ENCODE measurements at regions not wholly inside any gene's neighbourhood (a gene's known extent, or its start where the extent isn't known, plus 50 kb on each side); places are given as distances from the start of the nearest gene placed in this dataset.

DNA sequence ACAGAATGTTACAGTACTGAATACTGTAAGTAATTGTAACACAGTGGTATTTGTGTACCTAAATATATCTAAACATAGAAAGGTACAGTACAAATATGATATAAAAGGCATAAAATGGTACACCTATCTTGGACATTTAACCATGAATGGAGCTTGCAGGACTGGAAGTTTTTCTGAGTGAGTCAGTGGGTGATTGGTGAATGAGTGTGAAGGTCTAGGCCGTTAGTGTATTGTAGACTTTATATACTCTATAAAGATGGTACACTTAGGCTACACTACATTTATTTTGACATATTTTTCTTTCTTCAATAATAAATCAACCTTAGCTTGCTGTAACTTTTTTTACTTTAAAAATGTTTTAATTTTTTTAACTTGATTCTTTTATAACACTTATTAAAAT, 422.5 kb upstream of the FSTL5 start:
- TF ChIP-seq, protein P1, sequence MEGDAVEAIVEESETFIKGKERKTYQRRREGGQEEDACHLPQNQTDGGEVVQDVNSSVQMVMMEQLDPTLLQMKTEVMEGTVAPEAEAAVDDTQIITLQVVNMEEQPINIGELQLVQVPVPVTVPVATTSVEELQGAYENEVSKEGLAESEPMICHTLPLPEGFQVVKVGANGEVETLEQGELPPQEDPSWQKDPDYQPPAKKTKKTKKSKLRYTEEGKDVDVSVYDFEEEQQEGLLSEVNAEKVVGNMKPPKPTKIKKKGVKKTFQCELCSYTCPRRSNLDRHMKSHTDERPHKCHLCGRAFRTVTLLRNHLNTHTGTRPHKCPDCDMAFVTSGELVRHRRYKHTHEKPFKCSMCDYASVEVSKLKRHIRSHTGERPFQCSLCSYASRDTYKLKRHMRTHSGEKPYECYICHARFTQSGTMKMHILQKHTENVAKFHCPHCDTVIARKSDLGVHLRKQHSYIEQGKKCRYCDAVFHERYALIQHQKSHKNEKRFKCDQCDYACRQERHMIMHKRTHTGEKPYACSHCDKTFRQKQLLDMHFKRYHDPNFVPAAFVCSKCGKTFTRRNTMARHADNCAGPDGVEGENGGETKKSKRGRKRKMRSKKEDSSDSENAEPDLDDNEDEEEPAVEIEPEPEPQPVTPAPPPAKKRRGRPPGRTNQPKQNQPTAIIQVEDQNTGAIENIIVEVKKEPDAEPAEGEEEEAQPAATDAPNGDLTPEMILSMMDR (conservative IDR thresholded peaks at IDR 0.05): no peak
- no peak for TF ChIP-seq ZFX (IDR thresholded peaks at IDR 0.05)
